B cell (primary cell): ENCODE measurements at regions not wholly inside any gene's neighbourhood (a gene's known extent, or its start where the extent isn't known, plus 50 kb on each side); places are given as distances from the start of the nearest gene placed in this dataset.

Source experiments
- CTCF ChIP-seq: fragments of 200-600 bp; IDR thresholded peaks from one replicate; pipeline ENCODE4 v1.8.0; 2022; ENCODE audit warnings: antibody characterized with exemption, mild to moderate bottlenecking
- EZH2 ChIP-seq: IDR thresholded peaks from 2 replicates; pipeline ENCODE4 v1.6.1; 2012; ENCODE audit warnings: borderline replicate concordance, low read depth, mild to moderate bottlenecking, moderate library complexity, low read length; ENCODE audit not compliant: insufficient read depth, poor library complexity, severe bottlenecking

- TF ChIP-seq CTCF (no peak), EZH2 (no peak)
These were observed 141.0 kb upstream of the RASGRP1 start for GRCh38 chr15:38705436-38706219.
